ENCODE measurements at regions not wholly inside any gene's neighbourhood (a gene's known extent, or its start where the extent isn't known, plus 50 kb on each side); places are given as distances from the start of the nearest gene placed in this dataset.

DNA sequence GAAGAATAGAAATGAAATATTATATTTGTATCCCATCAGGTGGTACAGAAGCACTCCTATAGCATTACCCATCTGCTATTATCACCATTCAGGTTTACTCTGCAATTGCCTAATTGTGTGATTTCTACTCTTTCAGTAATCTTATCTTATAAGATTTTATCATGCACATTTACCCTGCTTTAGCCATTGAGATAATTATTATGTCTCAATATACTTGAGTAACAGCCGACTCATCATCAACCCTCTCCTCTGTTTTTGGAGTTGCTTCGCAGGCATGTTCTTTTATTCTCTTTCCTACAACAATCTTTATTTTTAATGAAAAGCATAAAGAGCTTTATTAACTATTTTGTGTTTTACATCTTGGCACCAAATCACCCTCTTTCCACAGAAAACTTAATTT lies 419.9 kb downstream of the LRIG3 start:
- no peak for TF ChIP-seq POLR2A (IDR thresholded peaks at IDR 0.05)
- TF ChIP-seq CTCF (IDR thresholded peaks at IDR 0.05): no peak
